Left ventricle myocardium inferior (tissue), 1 donor: ENCODE measurements at regions not wholly inside any gene's neighbourhood (a gene's known extent, or its start where the extent isn't known, plus 50 kb on each side); places are given as distances from the start of the nearest gene placed in this dataset.

Source experiments
- DNase-seq: peaks from one replicate; pipeline ENCODE4 v3.0.0-alpha.2; 2020
- H3K27ac ChIP-seq: fragments of 200-600 bp; replicated peaks from 2 replicates; pipeline ENCODE4 v1.8.0; 2021
- H3K27me3 ChIP-seq: fragments of 200-600 bp; 2 replicates; pipeline ENCODE4 v1.8.0; 2021; ENCODE audit warnings: low read depth
- H3K36me3 ChIP-seq: fragments of 200-600 bp; 2 replicates; pipeline ENCODE4 v1.8.0; 2021
- H3K4me1 ChIP-seq: fragments of 200-600 bp; 2 replicates; pipeline ENCODE4 v1.8.0; 2021
- H3K4me3 ChIP-seq: fragments of 200-600 bp; 2 replicates; pipeline ENCODE4 v1.8.0; 2021; ENCODE audit warnings: mild to moderate bottlenecking, moderate library complexity
- H3K9me3 ChIP-seq: fragments of 200-600 bp; replicated peaks from 2 replicates; pipeline ENCODE4 v1.8.0; 2021
- intact Hi-C: fragments of 100-400 bp; cut with micrococcal nuclease; formaldehyde crosslinking; loops from one replicate; pipeline ENCODE4 v1.11.0; 2022
- TF ChIP-seq, protein P1 (sequence below): fragments of 200-600 bp; IDR thresholded peaks from 2 replicates; pipeline ENCODE4 v1.8.0; 2021; ENCODE audit warnings: antibody characterized with exemption, mild to moderate bottlenecking, borderline replicate concordance
- donor health status: DM: no; HTN: yes; CAD: no; lungs with severe emphysema.

DNA sequence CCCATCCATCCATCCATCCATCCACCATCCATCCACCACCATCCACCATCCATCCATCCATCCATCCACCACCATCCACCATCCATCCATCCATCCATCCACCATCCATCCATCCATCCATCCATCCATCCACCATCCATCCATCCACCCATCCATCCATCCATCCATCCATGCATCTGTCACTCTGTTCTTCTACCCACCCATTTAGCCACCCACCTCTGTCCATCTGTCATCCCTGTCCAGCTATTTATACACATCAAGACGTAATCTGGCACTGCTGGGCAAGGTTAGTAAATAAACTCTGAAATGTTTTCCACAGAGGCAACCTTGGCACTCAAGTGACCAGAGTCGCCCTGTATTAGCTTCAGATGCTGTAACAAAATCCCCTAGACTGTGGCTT is 120.9 kb downstream of the RTP5 start:
- no peak overlapping the region for H3K27ac ChIP-seq
- no peaks in the 10 kb centered on the region for H3K36me3 ChIP-seq
- H3K4me3 ChIP-seq = no peak overlapping the region
- TF ChIP-seq, protein P1, sequence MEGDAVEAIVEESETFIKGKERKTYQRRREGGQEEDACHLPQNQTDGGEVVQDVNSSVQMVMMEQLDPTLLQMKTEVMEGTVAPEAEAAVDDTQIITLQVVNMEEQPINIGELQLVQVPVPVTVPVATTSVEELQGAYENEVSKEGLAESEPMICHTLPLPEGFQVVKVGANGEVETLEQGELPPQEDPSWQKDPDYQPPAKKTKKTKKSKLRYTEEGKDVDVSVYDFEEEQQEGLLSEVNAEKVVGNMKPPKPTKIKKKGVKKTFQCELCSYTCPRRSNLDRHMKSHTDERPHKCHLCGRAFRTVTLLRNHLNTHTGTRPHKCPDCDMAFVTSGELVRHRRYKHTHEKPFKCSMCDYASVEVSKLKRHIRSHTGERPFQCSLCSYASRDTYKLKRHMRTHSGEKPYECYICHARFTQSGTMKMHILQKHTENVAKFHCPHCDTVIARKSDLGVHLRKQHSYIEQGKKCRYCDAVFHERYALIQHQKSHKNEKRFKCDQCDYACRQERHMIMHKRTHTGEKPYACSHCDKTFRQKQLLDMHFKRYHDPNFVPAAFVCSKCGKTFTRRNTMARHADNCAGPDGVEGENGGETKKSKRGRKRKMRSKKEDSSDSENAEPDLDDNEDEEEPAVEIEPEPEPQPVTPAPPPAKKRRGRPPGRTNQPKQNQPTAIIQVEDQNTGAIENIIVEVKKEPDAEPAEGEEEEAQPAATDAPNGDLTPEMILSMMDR = no peak
- no peaks in the 10 kb centered on the region for H3K9me3 ChIP-seq
- H3K27me3 ChIP-seq = peaks cover 3% of the 10 kb centered on the region
- intact Hi-C loops = no loop called here
- H3K4me1 ChIP-seq = no peaks in the 10 kb centered on the region
- no peak for DNase-seq

DNA sequence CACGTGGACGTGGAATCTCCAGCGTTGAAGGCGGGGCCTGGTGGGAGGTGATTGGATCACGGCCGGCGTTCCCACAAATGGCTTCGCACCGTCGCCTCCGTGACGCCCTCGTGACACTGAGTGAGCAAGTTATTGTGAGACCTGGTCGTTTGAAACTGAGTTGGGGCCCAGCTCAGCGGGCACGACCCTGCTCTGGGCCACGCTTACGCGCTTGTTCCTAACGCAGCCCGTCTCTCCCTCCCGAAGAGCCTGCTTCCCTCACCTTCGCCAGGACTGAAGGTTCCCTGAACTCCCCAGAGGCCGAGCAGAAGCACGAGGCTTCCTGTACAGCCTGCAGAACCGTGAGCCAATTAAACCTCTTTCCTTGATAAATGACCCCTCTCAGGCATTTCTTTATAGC is 121.8 kb downstream of the RTP5 start:
- Histone ChIP-seq H3K36me3 (no peaks in the 10 kb centered on the region), H3K27me3 (peaks cover 12% of the 10 kb centered on the region), H3K4me3 (no peak overlapping the region), H3K4me1 (no peaks in the 10 kb centered on the region), H3K27ac (no peak overlapping the region), H3K9me3 (no peaks in the 10 kb centered on the region)
- no peak for DNase-seq
- TF ChIP-seq, protein P1 = no peak
- intact Hi-C loops = no loop called here

DNA sequence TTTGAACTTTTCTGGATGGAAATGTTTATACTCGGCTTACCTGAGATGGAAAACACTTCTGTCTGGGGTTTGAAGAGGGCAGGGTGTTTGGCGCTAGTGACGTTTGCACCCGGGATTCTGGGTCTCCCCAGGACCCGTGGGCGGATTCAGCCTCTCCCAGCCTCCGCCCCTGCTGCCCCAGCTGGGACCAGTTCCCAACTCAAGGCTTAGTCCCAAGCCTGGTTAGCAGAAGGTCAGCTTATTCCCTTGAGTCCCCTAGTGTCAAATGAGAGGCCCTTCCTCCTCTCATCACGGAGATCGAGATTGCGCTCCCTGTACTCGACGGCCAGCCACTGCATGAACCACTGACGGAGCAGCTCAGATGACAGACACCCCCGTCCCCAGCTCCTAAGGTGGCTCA is 123.2 kb downstream of the RTP5 start:
- TF ChIP-seq, protein P1 = no peak
- DNase-seq = no peak
- Histone ChIP-seq H3K4me3 (no peak overlapping the region), H3K9me3 (no peaks in the 10 kb centered on the region), H3K27me3 (peaks cover 22% of the 10 kb centered on the region), H3K36me3 (no peaks in the 10 kb centered on the region), H3K27ac (no peak overlapping the region), H3K4me1 (no peaks in the 10 kb centered on the region)
- intact Hi-C loops = no loop called here

DNA sequence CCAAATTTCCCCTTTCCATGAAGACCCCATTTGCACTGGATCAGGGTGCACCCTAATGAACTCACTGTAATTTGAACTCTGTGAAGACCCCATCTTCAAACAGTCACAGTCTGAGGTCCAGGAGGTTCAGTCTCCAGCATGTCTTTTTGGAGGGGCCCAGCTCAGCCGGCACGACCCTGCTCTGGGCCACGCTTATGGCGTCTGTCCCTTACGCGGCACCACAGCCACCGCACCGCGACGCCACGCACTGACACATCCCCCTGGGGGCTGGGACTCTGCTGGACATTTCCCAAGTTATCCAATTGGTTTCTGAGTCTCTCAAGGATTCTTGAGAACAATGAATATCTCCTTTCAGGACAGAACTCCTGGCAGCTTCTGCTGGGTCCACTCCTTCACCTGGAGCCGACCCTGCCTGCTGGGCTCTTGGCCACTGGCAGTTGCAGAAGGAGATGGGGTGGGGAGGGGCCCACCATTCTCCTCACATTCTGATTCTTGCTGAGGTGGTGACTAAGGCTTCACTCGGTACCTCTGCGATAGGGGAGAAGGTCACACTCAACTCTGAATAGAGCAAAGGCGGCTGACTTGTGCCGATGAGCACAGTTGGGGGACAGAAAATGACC is 124.0 kb downstream of the RTP5 start:
- Histone ChIP-seq H3K9me3 (no peaks in the 10 kb centered on the region), H3K27ac (no peak overlapping the region), H3K4me1 (no peaks in the 10 kb centered on the region), H3K36me3 (no peaks in the 10 kb centered on the region), H3K4me3 (no peak overlapping the region), H3K27me3 (peaks cover 29% of the 10 kb centered on the region)
- DNase-seq = no peak
- TF ChIP-seq, protein P1 = no peak
- intact Hi-C loops = no loop called here

DNA sequence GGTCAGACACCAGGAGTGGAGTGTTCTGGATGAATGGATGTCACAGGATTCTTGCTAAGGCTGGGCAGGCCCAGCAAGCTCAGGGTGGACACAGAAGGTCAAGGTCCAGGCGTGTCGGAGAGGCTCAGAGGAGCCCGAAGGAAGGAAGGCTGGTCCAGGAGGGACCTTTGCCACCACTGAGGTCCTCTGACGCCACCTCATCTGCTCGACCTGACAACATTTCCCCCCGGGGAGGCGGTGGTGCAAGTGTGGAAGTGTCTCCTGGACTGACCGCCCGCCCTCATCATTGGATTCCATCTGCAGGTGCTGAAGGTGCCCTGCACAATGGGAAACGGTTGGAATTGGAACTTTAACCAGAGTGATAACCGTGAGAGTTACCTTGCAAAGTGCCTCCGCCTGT is 124.6 kb downstream of the RTP5 start:
- no peaks in the 10 kb centered on the region for H3K4me1 ChIP-seq
- TF ChIP-seq, protein P1 = no peak
- no peaks in the 10 kb centered on the region for H3K9me3 ChIP-seq
- no peaks in the 10 kb centered on the region for H3K36me3 ChIP-seq
- no peak for DNase-seq
- peaks cover 33% of the 10 kb centered on the region for H3K27me3 ChIP-seq
- H3K4me3 ChIP-seq = no peak overlapping the region
- intact Hi-C loops = no loop called here
- no peak overlapping the region for H3K27ac ChIP-seq
